Esophagus squamous epithelium (tissue), 4 donors: ENCODE measurements at regions not wholly inside any gene's neighbourhood (a gene's known extent, or its start where the extent isn't known, plus 50 kb on each side); places are given as distances from the start of the nearest gene placed in this dataset.

ENCODE experiments used
- CTCF ChIP-seq, 6 experiments: fragments of 450-650 bp in 4 of 6; fragments of 200-600 bp in 2 of 6; sonication (generic) in 2 of 6; IDR thresholded peaks; one replicate each; pipeline ENCODE4 v1.5.1; 2016 to 2019; ENCODE audit warnings: antibody characterized with exemption in 6 of 6, mild to moderate bottlenecking in 4 of 6, moderate library complexity in 4 of 6
- POLR2A ChIP-seq, 4 donors: fragments of 450-650 bp; IDR thresholded peaks; one replicate each; pipeline ENCODE4 v1.6.1; 2017; ENCODE audit warnings: antibody characterized with exemption in 4 of 4, mild to moderate bottlenecking in 4 of 4, moderate library complexity in 3 of 4

- TF ChIP-seq POLR2A (IDR thresholded peaks at IDR 0.05), result no peak
- no peak for TF ChIP-seq CTCF (IDR thresholded peaks at IDR 0.05)
Measured at GRCh38 chr3:106734712-106735111, 642.5 kb upstream of the CCDC54 start.
